GM12892 (cell line): ENCODE measurements at regions not wholly inside any gene's neighbourhood (a gene's known extent, or its start where the extent isn't known, plus 50 kb on each side); places are given as distances from the start of the nearest gene placed in this dataset.

Source experiments
- POLR2A ChIP-seq: IDR thresholded peaks from 2 replicates; pipeline ENCODE4 v1.6.1; 2011; ENCODE audit warnings: low read depth, low read length, control low read depth
- POLR2AphosphoS5 ChIP-seq: IDR thresholded peaks from 2 replicates; pipeline ENCODE4 v1.6.1; 2011; ENCODE audit warnings: low read depth, low read length, control low read depth
- TAF1 ChIP-seq: IDR thresholded peaks from 2 replicates; pipeline ENCODE4 v1.6.1; 2011; ENCODE audit warnings: low read depth, mild to moderate bottlenecking, control low read depth, low read length, borderline replicate concordance

DNA sequence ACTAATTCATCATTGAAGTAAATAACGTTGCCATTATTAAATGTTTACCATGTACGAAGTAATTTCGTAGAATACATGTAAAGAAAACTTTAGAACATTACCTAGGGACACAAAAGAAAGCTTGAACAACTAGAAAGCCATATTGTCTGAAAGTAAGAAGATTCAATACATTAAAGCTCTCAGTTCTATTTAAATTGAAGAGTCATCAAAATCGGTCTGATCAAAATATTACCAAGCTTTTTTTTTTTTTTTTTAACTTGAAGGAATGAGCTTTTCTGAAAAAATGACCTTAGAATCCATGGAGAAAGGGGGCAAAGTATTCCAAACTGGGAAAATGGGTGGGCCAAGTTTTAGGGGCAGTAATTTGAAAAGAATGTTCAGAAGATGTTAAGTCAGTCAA is 300.8 kb downstream of the GPD2 start:
- TF ChIP-seq POLR2A (no peak), POLR2AphosphoS5 (no peak), TAF1 (no peak)
